GM23338 (cell line): ENCODE measurements at regions not wholly inside any gene's neighbourhood (a gene's known extent, or its start where the extent isn't known, plus 50 kb on each side); places are given as distances from the start of the nearest gene placed in this dataset.

Experiments used
- CREB1 ChIP-seq: fragments of 250-450 bp; sonication (Bioruptor Pico); IDR thresholded peaks from 2 replicates; pipeline ENCODE4 v1.5.0; 2020; ENCODE audit warnings: low read depth, mild to moderate bottlenecking, moderate library complexity
- CTCF ChIP-seq, 2 experiments: fragments of 200-600 bp in 1 of 2; sonication (generic) in 1 of 2; conservative IDR thresholded peaks; 2 replicates each; pipeline versions ENCODE4 v1.5.1 to v1.6.1; 2016 to 2017; ENCODE audit warnings: antibody characterized with exemption in 2 of 2, low read depth in 2 of 2, mild to moderate bottlenecking in 2 of 2, moderate library complexity in 1 of 2
- ETS1 ChIP-seq: IDR thresholded peaks from 2 replicates; pipeline ENCODE4 v1.6.1; 2016; ENCODE audit warnings: antibody characterized with exemption
- EZH2 ChIP-seq: fragments of 200-600 bp; sonication (generic); IDR thresholded peaks from one replicate; pipeline ENCODE4 v1.8.0; 2017; ENCODE audit warnings: antibody characterized with exemption, mild to moderate bottlenecking, low read depth; ENCODE audit not compliant: unreplicated experiment
- EZH2phosphoT487 ChIP-seq: fragments of 200-600 bp; sonication (generic); IDR thresholded peaks from one replicate; pipeline ENCODE4 v1.8.1; 2018; ENCODE audit warnings: antibody characterized with exemption; ENCODE audit not compliant: unreplicated experiment
- JUNB ChIP-seq: IDR thresholded peaks from one replicate; pipeline ENCODE4 v1.6.1; 2016; ENCODE audit warnings: antibody characterized with exemption; ENCODE audit not compliant: unreplicated experiment
- NANOG ChIP-seq: IDR thresholded peaks from 2 replicates; pipeline ENCODE4 v1.6.1; 2016; ENCODE audit warnings: antibody characterized with exemption, borderline replicate concordance
- POLR2AphosphoS5 ChIP-seq: IDR thresholded peaks from 2 replicates; pipeline ENCODE4 v1.6.1; 2016; ENCODE audit warnings: antibody characterized with exemption, low read depth
- REST ChIP-seq: IDR thresholded peaks from one replicate; pipeline ENCODE4 v1.6.1; 2018; ENCODE audit warnings: antibody characterized with exemption; ENCODE audit not compliant: unreplicated experiment
- STAT1 ChIP-seq: IDR thresholded peaks from one replicate; pipeline ENCODE4 v1.6.1; 2016; ENCODE audit warnings: antibody characterized with exemption; ENCODE audit not compliant: unreplicated experiment
- ZNF114 ChIP-seq: fragments of 250-450 bp; sonication (Bioruptor Pico); IDR thresholded peaks from 2 replicates; pipeline ENCODE4 v1.5.0; 2020; ENCODE audit warnings: mild to moderate bottlenecking, moderate library complexity
- ZNF331 ChIP-seq: fragments of 250-450 bp; sonication (Bioruptor Pico); IDR thresholded peaks from 2 replicates; pipeline ENCODE4 v1.5.0; 2020; ENCODE audit warnings: low read depth, mild to moderate bottlenecking, moderate library complexity
- ZNF462 ChIP-seq: fragments of 250-450 bp; sonication (Bioruptor Pico); IDR thresholded peaks from 2 replicates; pipeline ENCODE4 v1.5.0; 2020; ENCODE audit warnings: mild to moderate bottlenecking, moderate library complexity

GRCh38 chr15:38745626-38746025 is 181.0 kb upstream of the RASGRP1 start:
- TF ChIP-seq CTCF (conservative IDR thresholded peaks at IDR 0.05; ENCODE audit: low read depth in 2 of 2) (no peak), EZH2 (no peak), POLR2AphosphoS5 (no peak), JUNB (no peak), REST (no peak), CREB1 (CRISPR knock-in tag) (no peak), EZH2phosphoT487 (no peak), ZNF114 (CRISPR knock-in tag) (no peak), ZNF331 (CRISPR knock-in tag) (no peak), STAT1 (no peak), ETS1 (no peak), NANOG (no peak), ZNF462 (CRISPR knock-in tag) (no peak)
